ENCODE measurements at regions not wholly inside any gene's neighbourhood (a gene's known extent, or its start where the extent isn't known, plus 50 kb on each side); places are given as distances from the start of the nearest gene placed in this dataset.

DNA sequence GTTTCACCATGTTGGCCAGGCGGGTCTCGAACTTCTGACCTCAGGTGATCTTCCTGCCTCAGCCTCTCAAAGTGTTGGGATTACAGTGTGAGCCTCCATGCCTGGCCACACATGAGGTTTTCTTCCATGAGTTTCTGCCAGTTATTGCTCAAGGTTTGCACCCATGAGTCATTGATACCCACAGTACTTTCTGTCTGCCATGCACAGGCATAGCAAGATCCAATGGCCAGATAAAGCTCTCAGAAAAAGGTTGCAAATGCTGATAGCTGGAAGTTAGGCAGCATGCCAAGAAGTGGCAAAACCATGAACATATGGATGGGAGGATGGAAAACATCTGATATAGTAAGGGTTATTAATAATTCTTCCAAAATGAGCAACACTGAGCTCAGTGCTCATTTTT is 298.7 kb upstream of the NRG3 start:
- TF ChIP-seq, protein P1, sequence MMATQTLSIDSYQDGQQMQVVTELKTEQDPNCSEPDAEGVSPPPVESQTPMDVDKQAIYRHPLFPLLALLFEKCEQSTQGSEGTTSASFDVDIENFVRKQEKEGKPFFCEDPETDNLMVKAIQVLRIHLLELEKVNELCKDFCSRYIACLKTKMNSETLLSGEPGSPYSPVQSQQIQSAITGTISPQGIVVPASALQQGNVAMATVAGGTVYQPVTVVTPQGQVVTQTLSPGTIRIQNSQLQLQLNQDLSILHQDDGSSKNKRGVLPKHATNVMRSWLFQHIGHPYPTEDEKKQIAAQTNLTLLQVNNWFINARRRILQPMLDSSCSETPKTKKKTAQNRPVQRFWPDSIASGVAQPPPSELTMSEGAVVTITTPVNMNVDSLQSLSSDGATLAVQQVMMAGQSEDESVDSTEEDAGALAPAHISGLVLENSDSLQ (IDR thresholded peaks at IDR 0.05): no peak
- TF ChIP-seq, protein P2, sequence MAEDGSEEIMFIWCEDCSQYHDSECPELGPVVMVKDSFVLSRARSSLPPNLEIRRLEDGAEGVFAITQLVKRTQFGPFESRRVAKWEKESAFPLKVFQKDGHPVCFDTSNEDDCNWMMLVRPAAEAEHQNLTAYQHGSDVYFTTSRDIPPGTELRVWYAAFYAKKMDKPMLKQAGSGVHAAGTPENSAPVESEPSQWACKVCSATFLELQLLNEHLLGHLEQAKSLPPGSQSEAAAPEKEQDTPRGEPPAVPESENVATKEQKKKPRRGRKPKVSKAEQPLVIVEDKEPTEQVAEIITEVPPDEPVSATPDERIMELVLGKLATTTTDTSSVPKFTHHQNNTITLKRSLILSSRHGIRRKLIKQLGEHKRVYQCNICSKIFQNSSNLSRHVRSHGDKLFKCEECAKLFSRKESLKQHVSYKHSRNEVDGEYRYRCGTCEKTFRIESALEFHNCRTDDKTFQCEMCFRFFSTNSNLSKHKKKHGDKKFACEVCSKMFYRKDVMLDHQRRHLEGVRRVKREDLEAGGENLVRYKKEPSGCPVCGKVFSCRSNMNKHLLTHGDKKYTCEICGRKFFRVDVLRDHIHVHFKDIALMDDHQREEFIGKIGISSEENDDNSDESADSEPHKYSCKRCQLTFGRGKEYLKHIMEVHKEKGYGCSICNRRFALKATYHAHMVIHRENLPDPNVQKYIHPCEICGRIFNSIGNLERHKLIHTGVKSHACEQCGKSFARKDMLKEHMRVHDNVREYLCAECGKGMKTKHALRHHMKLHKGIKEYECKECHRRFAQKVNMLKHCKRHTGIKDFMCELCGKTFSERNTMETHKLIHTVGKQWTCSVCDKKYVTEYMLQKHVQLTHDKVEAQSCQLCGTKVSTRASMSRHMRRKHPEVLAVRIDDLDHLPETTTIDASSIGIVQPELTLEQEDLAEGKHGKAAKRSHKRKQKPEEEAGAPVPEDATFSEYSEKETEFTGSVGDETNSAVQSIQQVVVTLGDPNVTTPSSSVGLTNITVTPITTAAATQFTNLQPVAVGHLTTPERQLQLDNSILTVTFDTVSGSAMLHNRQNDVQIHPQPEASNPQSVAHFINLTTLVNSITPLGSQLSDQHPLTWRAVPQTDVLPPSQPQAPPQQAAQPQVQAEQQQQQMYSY (CRISPR knock-in tag; IDR thresholded peaks at IDR 0.05): no peak
- TF ChIP-seq, protein P3, sequence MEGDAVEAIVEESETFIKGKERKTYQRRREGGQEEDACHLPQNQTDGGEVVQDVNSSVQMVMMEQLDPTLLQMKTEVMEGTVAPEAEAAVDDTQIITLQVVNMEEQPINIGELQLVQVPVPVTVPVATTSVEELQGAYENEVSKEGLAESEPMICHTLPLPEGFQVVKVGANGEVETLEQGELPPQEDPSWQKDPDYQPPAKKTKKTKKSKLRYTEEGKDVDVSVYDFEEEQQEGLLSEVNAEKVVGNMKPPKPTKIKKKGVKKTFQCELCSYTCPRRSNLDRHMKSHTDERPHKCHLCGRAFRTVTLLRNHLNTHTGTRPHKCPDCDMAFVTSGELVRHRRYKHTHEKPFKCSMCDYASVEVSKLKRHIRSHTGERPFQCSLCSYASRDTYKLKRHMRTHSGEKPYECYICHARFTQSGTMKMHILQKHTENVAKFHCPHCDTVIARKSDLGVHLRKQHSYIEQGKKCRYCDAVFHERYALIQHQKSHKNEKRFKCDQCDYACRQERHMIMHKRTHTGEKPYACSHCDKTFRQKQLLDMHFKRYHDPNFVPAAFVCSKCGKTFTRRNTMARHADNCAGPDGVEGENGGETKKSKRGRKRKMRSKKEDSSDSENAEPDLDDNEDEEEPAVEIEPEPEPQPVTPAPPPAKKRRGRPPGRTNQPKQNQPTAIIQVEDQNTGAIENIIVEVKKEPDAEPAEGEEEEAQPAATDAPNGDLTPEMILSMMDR (IDR thresholded peaks at IDR 0.05 in 2 of 3, conservative IDR thresholded peaks at IDR 0.05 in 1 of 3; ENCODE audit: control insufficient read depth in 2 of 3, extremely low read depth in 1 of 3, insufficient read depth in 1 of 3, low read depth in 3 of 3, low read length in 3 of 3): no peak
- TF ChIP-seq, protein P4, sequence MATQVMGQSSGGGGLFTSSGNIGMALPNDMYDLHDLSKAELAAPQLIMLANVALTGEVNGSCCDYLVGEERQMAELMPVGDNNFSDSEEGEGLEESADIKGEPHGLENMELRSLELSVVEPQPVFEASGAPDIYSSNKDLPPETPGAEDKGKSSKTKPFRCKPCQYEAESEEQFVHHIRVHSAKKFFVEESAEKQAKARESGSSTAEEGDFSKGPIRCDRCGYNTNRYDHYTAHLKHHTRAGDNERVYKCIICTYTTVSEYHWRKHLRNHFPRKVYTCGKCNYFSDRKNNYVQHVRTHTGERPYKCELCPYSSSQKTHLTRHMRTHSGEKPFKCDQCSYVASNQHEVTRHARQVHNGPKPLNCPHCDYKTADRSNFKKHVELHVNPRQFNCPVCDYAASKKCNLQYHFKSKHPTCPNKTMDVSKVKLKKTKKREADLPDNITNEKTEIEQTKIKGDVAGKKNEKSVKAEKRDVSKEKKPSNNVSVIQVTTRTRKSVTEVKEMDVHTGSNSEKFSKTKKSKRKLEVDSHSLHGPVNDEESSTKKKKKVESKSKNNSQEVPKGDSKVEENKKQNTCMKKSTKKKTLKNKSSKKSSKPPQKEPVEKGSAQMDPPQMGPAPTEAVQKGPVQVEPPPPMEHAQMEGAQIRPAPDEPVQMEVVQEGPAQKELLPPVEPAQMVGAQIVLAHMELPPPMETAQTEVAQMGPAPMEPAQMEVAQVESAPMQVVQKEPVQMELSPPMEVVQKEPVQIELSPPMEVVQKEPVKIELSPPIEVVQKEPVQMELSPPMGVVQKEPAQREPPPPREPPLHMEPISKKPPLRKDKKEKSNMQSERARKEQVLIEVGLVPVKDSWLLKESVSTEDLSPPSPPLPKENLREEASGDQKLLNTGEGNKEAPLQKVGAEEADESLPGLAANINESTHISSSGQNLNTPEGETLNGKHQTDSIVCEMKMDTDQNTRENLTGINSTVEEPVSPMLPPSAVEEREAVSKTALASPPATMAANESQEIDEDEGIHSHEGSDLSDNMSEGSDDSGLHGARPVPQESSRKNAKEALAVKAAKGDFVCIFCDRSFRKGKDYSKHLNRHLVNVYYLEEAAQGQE (IDR thresholded peaks at IDR 0.05; ENCODE audit: low read depth, low read length): no peak
- no peak for TF ChIP-seq SRF (IDR thresholded peaks at IDR 0.05; ENCODE audit: low read depth in 2 of 2, low read length in 2 of 2)
